A673 (cell line): ENCODE measurements at regions not wholly inside any gene's neighbourhood (a gene's known extent, or its start where the extent isn't known, plus 50 kb on each side); places are given as distances from the start of the nearest gene placed in this dataset.

Experiments
- CTCF ChIP-seq: fragments of 300-800, 200-600 bp; sonication (generic); conservative IDR thresholded peaks from 2 replicates; pipeline ENCODE4 v1.5.1; 2017; ENCODE audit warnings: low read depth, mild to moderate bottlenecking, antibody characterized with exemption, low read length, moderate library complexity, mixed read lengths
- EZH2 ChIP-seq: fragments of 200-600 bp; sonication (generic); IDR thresholded peaks from 2 replicates; pipeline ENCODE4 v1.6.1; 2017; ENCODE audit warnings: borderline replicate concordance, low read depth, mild to moderate bottlenecking, mixed read lengths, antibody characterized with exemption, low read length; ENCODE audit not compliant: poor library complexity, severe bottlenecking

- no peak for TF ChIP-seq CTCF
- no peak for TF ChIP-seq EZH2
Observed at GRCh38 chr1:195275710-195276109, 1332.5 kb downstream of the KCNT2 start.
